SK-N-SH treated with all-trans-retinoic acid at 6 μM for 48 hours (cell line): ENCODE measurements at regions not wholly inside any gene's neighbourhood (a gene's known extent, or its start where the extent isn't known, plus 50 kb on each side); places are given as distances from the start of the nearest gene placed in this dataset.

ENCODE experiments used
- ATAC-seq: fragments of 200-7000 bp; cut with Tn5 transposase; 3 replicates; pipeline ENCODE4 v1.9.1; 2020; ENCODE audit warnings: mild to moderate bottlenecking, moderate library complexity
- ARNTL ChIP-seq: fragments of 450-650 bp; formaldehyde crosslinking; IDR thresholded peaks from 2 replicates; pipeline ENCODE4 v1.5.0; 2020; ENCODE audit warnings: low read depth, mild to moderate bottlenecking, moderate library complexity, borderline replicate concordance
- BACH2 ChIP-seq: fragments of 250-450 bp; sonication (Bioruptor Pico); IDR thresholded peaks from 2 replicates; pipeline ENCODE4 v1.9.0; 2021; ENCODE audit warnings: mild to moderate bottlenecking, borderline replicate concordance
- CSDC2 ChIP-seq: fragments of 250-450 bp; sonication (Bioruptor Pico); IDR thresholded peaks from 2 replicates; pipeline ENCODE4 v1.5.0; 2020; ENCODE audit warnings: mild to moderate bottlenecking, moderate library complexity
- CSRNP3 ChIP-seq: fragments of 250-450 bp; sonication (Bioruptor Pico); IDR thresholded peaks from 2 replicates; pipeline ENCODE4 v1.5.1; 2021; ENCODE audit warnings: mild to moderate bottlenecking, moderate library complexity
- ESRRG ChIP-seq: fragments of 250-450 bp; sonication (Bioruptor Pico); IDR thresholded peaks from 2 replicates; pipeline ENCODE4 v1.6.1; 2021; ENCODE audit warnings: mild to moderate bottlenecking
- GLIS3 ChIP-seq: fragments of 250-450 bp; sonication (Bioruptor Pico); IDR thresholded peaks from 2 replicates; pipeline ENCODE4 v1.5.0; 2020; ENCODE audit warnings: mild to moderate bottlenecking, moderate library complexity
- ISL1 ChIP-seq: fragments of 250-450 bp; sonication (Bioruptor Pico); IDR thresholded peaks from 2 replicates; pipeline ENCODE4 v2.1.2; 2022; ENCODE audit warnings: mild to moderate bottlenecking, moderate library complexity
- OSR1 ChIP-seq: fragments of 250-450 bp; sonication (Bioruptor Pico); IDR thresholded peaks from 2 replicates; pipeline ENCODE4 v1.8.0; 2022; ENCODE audit warnings: moderate library complexity, mild to moderate bottlenecking, inconsistent platforms
- PATZ1 ChIP-seq: fragments of 250-450 bp; sonication (Bioruptor Pico); IDR thresholded peaks from 2 replicates; pipeline ENCODE4 v1.8.0; 2020; ENCODE audit warnings: mild to moderate bottlenecking, moderate library complexity, borderline replicate concordance
- POU6F1 ChIP-seq: fragments of 250-450 bp; sonication (Bioruptor Pico); IDR thresholded peaks from 2 replicates; pipeline ENCODE4 v1.8.0; 2021; ENCODE audit warnings: low read depth, mild to moderate bottlenecking, moderate library complexity, borderline replicate concordance
- PPARA ChIP-seq: fragments of 250-450 bp; sonication (Bioruptor Pico); IDR thresholded peaks from 2 replicates; pipeline ENCODE4 v1.5.0; 2020; ENCODE audit warnings: mild to moderate bottlenecking, borderline replicate concordance
- RARB ChIP-seq: fragments of 250-450 bp; sonication (Bioruptor Pico); IDR thresholded peaks from 2 replicates; pipeline ENCODE4 v1.8.0; 2021; ENCODE audit warnings: mild to moderate bottlenecking, moderate library complexity
- SNAI2 ChIP-seq: fragments of 250-450 bp; sonication (Bioruptor Pico); IDR thresholded peaks from 2 replicates; pipeline ENCODE4 v1.5.0; 2020; ENCODE audit warnings: mild to moderate bottlenecking, moderate library complexity
- TCF4 ChIP-seq: fragments of 250-450 bp; sonication (Bioruptor Pico); IDR thresholded peaks from 2 replicates; pipeline ENCODE4 v1.8.0; 2021; ENCODE audit warnings: mild to moderate bottlenecking, moderate library complexity, borderline replicate concordance
- TOX ChIP-seq: fragments of 250-450 bp; sonication (Bioruptor Pico); IDR thresholded peaks from 2 replicates; pipeline ENCODE4 v1.8.0; 2021; ENCODE audit warnings: mild to moderate bottlenecking, moderate library complexity, borderline replicate concordance
- TSHZ2 ChIP-seq: fragments of 250-450 bp; sonication (Bioruptor Pico); IDR thresholded peaks from 2 replicates; pipeline ENCODE4 v1.5.0; 2020; ENCODE audit warnings: mild to moderate bottlenecking, moderate library complexity
- ZC3H10 ChIP-seq: fragments of 250-450 bp; sonication (Bioruptor Pico); IDR thresholded peaks from 2 replicates; pipeline ENCODE4 v1.5.1; 2021; ENCODE audit warnings: mild to moderate bottlenecking, moderate library complexity
- ZFP3 ChIP-seq: fragments of 250-450 bp; sonication (Bioruptor Pico); IDR thresholded peaks from 2 replicates; pipeline ENCODE4 v1.5.0; 2020; ENCODE audit warnings: mild to moderate bottlenecking, moderate library complexity
- ZNF565 ChIP-seq: fragments of 450-650 bp; formaldehyde crosslinking; conservative IDR thresholded peaks from 2 replicates; pipeline ENCODE4 v1.5.0; 2020; ENCODE audit warnings: low read depth, mild to moderate bottlenecking, moderate library complexity
- ZNF70 ChIP-seq: fragments of 450-650 bp; formaldehyde crosslinking; IDR thresholded peaks from 2 replicates; pipeline ENCODE4 v1.5.0; 2020; ENCODE audit warnings: mild to moderate bottlenecking, moderate library complexity
- ZNF8 ChIP-seq: fragments of 450-650 bp; formaldehyde crosslinking; IDR thresholded peaks from 2 replicates; pipeline ENCODE4 v1.5.0; 2020; ENCODE audit warnings: mild to moderate bottlenecking, moderate library complexity

- ATAC-seq: no peak
- TF ChIP-seq PATZ1: no peak
- no peak for TF ChIP-seq ESRRG
- no peak for TF ChIP-seq CSDC2
- no peak for TF ChIP-seq TOX (CRISPR knock-in tag)
- no peak for TF ChIP-seq ZNF565 (CRISPR knock-in tag)
These were observed 606.0 kb upstream of the TMEM132C start for GRCh38 chr12:127660961-127661360.

- ATAC-seq: no peak
- TF ChIP-seq RARB: no peak
- no peak for TF ChIP-seq CSRNP3 (CRISPR knock-in tag)
- no peak for TF ChIP-seq OSR1 (CRISPR knock-in tag)
- TF ChIP-seq ZNF8 (CRISPR knock-in tag): no peak
- TF ChIP-seq TOX (CRISPR knock-in tag): no peak
- no peak for TF ChIP-seq CSDC2
- TF ChIP-seq ZFP3 (CRISPR knock-in tag): no peak
- no peak for TF ChIP-seq BACH2
- TF ChIP-seq ARNTL (CRISPR knock-in tag): no peak
- TF ChIP-seq PPARA (CRISPR knock-in tag): no peak
These were observed 603.3 kb upstream of the TMEM132C start for GRCh38 chr12:127663716-127664115.

GRCh38 chr12:127664901-127665300, 602.1 kb upstream of the TMEM132C start:
- TF ChIP-seq TOX (CRISPR knock-in tag): no peak
- no peak for TF ChIP-seq ESRRG
- no peak for TF ChIP-seq BACH2
- TF ChIP-seq ISL1: no peak
- TF ChIP-seq TCF4: no peak
- no peak for ATAC-seq

GRCh38 chr12:127667131-127667685, 599.8 kb upstream of the TMEM132C start:
- TF ChIP-seq TCF4: no peak
- no peak for TF ChIP-seq RARB
- TF ChIP-seq CSRNP3 (CRISPR knock-in tag): no peak
- no peak for TF ChIP-seq OSR1 (CRISPR knock-in tag)
- no peak for TF ChIP-seq CSDC2
- no peak for TF ChIP-seq ZC3H10 (CRISPR knock-in tag)
- no peak for TF ChIP-seq ESRRG
- no peak for TF ChIP-seq TOX (CRISPR knock-in tag)
- TF ChIP-seq POU6F1 (CRISPR knock-in tag): no peak
- TF ChIP-seq ARNTL (CRISPR knock-in tag): no peak
- TF ChIP-seq ZNF8 (CRISPR knock-in tag): no peak
- TF ChIP-seq ZFP3 (CRISPR knock-in tag): no peak
- TF ChIP-seq ZNF70: no peak
- TF ChIP-seq ZNF565 (CRISPR knock-in tag): no peak
- no peak for TF ChIP-seq SNAI2 (CRISPR knock-in tag)
- no peak for TF ChIP-seq GLIS3 (CRISPR knock-in tag)
- TF ChIP-seq ISL1: no peak
- no peak for ATAC-seq

GRCh38 chr12:127670294-127670693, 596.7 kb upstream of the TMEM132C start:
- ATAC-seq: no peak
- TF ChIP-seq ARNTL (CRISPR knock-in tag): no peak
- no peak for TF ChIP-seq TOX (CRISPR knock-in tag)
- no peak for TF ChIP-seq PATZ1
- TF ChIP-seq CSDC2: no peak
- TF ChIP-seq BACH2: no peak
- no peak for TF ChIP-seq TSHZ2 (CRISPR knock-in tag)
- TF ChIP-seq ZNF565 (CRISPR knock-in tag): no peak
- no peak for TF ChIP-seq POU6F1 (CRISPR knock-in tag)
